ENCODE measurements at regions not wholly inside any gene's neighbourhood (a gene's known extent, or its start where the extent isn't known, plus 50 kb on each side); places are given as distances from the start of the nearest gene placed in this dataset.
"Not testable (repeated sequence)": the region's sequence is repeated elsewhere in the genome, so short reads cannot be mapped to it uniquely, and the experiment has no call there.

DNA sequence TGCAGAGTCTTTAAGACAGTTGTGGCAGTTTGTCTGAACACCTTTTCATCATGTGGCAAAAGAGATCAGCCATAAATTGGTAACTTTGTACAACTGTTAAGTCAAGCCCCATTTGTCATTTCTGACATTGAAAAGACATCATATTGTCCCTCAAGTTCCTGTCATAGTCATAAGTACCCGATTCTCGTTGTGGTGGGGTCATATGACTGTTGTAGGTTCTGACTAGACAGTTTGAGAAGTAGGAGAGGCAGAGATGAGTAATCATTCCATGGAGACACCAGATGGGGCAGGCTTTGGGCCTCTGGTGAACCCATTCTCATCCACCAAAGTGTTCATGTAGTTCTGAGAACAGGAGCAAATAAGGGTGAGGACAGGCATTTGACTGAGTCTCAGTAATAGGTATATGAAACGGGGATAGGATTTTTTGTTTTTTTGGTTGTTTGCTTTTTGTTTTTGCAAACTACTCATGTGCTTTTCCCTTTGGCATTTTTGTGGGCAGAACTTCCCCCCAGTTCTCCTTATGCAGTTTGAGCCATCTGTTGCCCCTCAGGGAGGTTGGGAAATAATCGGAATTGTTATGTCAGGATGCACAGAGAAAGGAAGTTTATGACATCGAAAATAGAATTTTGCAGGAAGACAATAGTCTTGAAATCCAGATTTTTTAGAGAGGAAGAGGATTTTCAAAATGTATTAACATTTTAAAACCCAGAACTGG is 86.9 kb upstream of the KCNE2 start:
- no peak for DNase-seq
- Mint-ChIP-seq H3K36me3 (no peaks in the 10 kb centered on the region), H3K27me3 (no peaks in the 10 kb centered on the region), H3K9me3 (no peaks in the 10 kb centered on the region), H3K4me3 (no peak overlapping the region), H3K27ac (no peak overlapping the region), H3K4me1 (no peaks in the 10 kb centered on the region)

GRCh38 chr21:34278451-34278850 is 85.4 kb upstream of the KCNE2 start:
- no peaks in the 10 kb centered on the region for H3K27me3 Mint-ChIP-seq
- no peaks in the 10 kb centered on the region for H3K4me1 Mint-ChIP-seq
- no peak overlapping the region for H3K27ac Mint-ChIP-seq
- H3K9me3 Mint-ChIP-seq, result no peaks in the 10 kb centered on the region
- DNase-seq, result no peak
- no peak overlapping the region for H3K4me3 Mint-ChIP-seq
- H3K36me3 Mint-ChIP-seq, result no peaks in the 10 kb centered on the region

GRCh38 chr21:34279285-34279684 is 84.5 kb upstream of the KCNE2 start:
- Mint-ChIP-seq H3K4me1 (no peaks in the 10 kb centered on the region), H3K27ac (no peak overlapping the region), H3K27me3 (no peaks in the 10 kb centered on the region), H3K4me3 (no peak overlapping the region), H3K36me3 (no peaks in the 10 kb centered on the region), H3K9me3 (no peaks in the 10 kb centered on the region)
- no peak for DNase-seq

- H3K36me3 Mint-ChIP-seq, result no peaks in the 10 kb centered on the region
- H3K9me3 Mint-ChIP-seq, result no peaks in the 10 kb centered on the region
- H3K4me3 Mint-ChIP-seq, result no peak overlapping the region
- DNase-seq, result no peak
- H3K27ac Mint-ChIP-seq, result no peak overlapping the region
- H3K27me3 Mint-ChIP-seq, result no peaks in the 10 kb centered on the region
- no peaks in the 10 kb centered on the region for H3K4me1 Mint-ChIP-seq
Observed at GRCh38 chr21:34279883-34280282, 83.9 kb upstream of the KCNE2 start.

DNA sequence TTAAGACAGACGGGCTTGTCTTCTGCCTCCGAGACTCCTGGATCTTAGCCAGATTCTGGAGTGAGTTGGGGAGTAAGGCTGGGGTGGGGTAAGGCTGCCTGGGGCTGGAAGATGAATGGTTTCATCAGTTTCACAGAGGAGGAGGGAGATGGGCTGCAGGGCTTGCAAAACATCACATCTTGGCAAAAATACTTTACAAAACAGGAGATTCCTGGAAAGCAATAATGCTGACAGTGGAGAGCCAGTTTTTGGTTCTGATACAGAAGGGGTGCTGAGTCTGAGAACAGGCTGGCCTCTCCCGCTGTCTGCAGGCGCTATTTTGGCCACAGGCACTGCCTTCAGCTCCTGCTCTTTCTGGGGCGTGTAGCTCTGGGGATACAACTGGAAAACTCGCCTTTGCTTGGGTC is 83.4 kb upstream of the KCNE2 start:
- H3K36me3 Mint-ChIP-seq, result no peaks in the 10 kb centered on the region
- H3K4me3 Mint-ChIP-seq, result no peak overlapping the region
- H3K27ac Mint-ChIP-seq, result no peak overlapping the region
- DNase-seq, result no peak
- H3K9me3 Mint-ChIP-seq, result no peaks in the 10 kb centered on the region
- H3K27me3 Mint-ChIP-seq, result no peaks in the 10 kb centered on the region
- no peaks in the 10 kb centered on the region for H3K4me1 Mint-ChIP-seq

DNA sequence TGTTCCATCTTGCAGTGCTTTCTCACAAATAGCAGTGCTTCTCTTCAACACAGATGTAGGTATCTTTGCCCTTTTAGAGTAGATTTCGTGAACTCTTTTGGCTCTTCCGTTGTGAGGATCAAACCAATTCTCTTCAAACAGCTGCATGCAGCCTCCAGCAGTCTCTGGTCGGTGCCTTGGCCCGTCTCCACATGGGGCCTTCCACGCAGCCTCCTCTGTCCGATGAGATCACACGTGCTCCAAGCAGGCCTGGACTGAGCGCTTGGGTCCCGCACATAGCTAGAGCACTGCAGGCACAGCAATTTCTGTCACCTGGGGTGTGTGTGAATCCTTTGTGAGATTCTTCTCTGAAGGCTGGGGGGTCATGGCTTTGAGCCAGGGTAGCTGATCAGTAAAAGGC is 82.8 kb upstream of the KCNE2 start:
- Mint-ChIP-seq H3K4me3 (no peak overlapping the region), H3K27ac (no peak overlapping the region), H3K36me3 (no peaks in the 10 kb centered on the region), H3K27me3 (no peaks in the 10 kb centered on the region), H3K4me1 (no peaks in the 10 kb centered on the region), H3K9me3 (no peaks in the 10 kb centered on the region)
- no peak for DNase-seq

GRCh38 chr21:34282223-34282622 is 81.6 kb upstream of the KCNE2 start:
- no peak overlapping the region for H3K27ac Mint-ChIP-seq

DNA sequence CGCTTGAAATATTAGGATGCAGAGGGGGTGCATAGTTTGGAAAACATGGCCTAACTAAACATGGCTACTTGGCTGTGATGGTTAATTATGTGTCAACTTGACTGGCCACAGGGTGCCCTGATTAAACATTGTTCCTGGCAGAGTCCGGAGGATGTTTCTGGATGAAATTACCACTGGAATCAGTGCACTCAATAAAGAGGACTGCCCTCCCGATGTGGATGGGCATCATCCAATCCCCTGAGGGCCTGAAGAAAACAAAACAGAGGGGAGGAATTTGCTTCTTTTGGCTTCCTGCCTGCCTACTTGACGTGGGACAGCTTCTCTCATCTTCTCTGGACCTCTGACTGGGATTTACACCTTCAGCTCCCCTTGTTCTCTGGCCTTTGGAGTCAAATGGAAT is 79.1 kb upstream of the KCNE2 start:
- Mint-ChIP-seq H3K36me3 (no peaks in the 10 kb centered on the region), H3K4me1 (no peaks in the 10 kb centered on the region)

More at GRCh38 chr21:34282223-34282622, 81.6 kb upstream of the KCNE2 start:
- H3K4me1 Mint-ChIP-seq, result no peaks in the 10 kb centered on the region
- H3K36me3 Mint-ChIP-seq, result no peaks in the 10 kb centered on the region
- H3K4me3 Mint-ChIP-seq, result no peak overlapping the region
- DNase-seq, result no peak
- H3K27me3 Mint-ChIP-seq, result no peaks in the 10 kb centered on the region
- H3K9me3 Mint-ChIP-seq, result peaks cover 2% of the 10 kb centered on the region

GRCh38 chr21:34288042-34288441 is 75.8 kb upstream of the KCNE2 start:
- H3K27me3 Mint-ChIP-seq, DNase-seq, H3K4me3 Mint-ChIP-seq, H3K36me3 Mint-ChIP-seq, H3K4me1 Mint-ChIP-seq, H3K27ac Mint-ChIP-seq: not testable (repeated sequence)
- H3K9me3 Mint-ChIP-seq, result peaks cover 18% of the 10 kb centered on the region

More for the DNA sequence above, 79.1 kb upstream of the KCNE2 start:
- Mint-ChIP-seq H3K27me3 (no peaks in the 10 kb centered on the region), H3K27ac (no peak overlapping the region), H3K9me3 (peaks cover 18% of the 10 kb centered on the region), H3K4me3 (no peak overlapping the region)
- no peak for DNase-seq

DNA sequence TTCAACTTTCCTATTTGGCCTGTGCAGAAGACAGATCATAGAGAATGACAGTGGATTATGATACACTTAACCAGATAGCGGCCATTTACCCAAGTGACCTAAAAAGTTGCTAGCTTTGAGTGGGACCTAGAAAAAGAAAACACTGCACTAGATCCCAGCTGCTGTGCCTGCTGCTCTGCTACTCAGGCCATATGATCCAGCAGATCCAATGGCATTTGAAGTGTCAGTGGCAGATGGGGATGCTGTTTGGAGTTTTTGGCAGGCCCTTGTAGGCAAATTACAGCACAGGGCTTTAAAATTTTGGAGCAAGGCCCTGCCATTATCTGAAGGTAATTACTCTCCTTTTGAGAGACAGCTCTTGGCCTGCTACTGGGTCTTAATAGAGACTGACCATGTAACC is 74.0 kb upstream of the KCNE2 start:
- Mint-ChIP-seq H3K9me3 (peaks cover 18% of the 10 kb centered on the region), H3K36me3 (no peaks in the 10 kb centered on the region), H3K27me3 (no peaks in the 10 kb centered on the region), H3K4me1 (no peaks in the 10 kb centered on the region), H3K27ac (no peak overlapping the region), H3K4me3 (no peak overlapping the region)
- no peak for DNase-seq

- Mint-ChIP-seq H3K27me3 (no peaks in the 10 kb centered on the region), H3K4me3 (no peak overlapping the region), H3K4me1 (no peaks in the 10 kb centered on the region), H3K27ac (no peak overlapping the region), H3K9me3 (no peaks in the 10 kb centered on the region), H3K36me3 (no peaks in the 10 kb centered on the region)
- no peak for DNase-seq
Observed at GRCh38 chr21:34296878-34297277, 66.9 kb upstream of the KCNE2 start.

DNA sequence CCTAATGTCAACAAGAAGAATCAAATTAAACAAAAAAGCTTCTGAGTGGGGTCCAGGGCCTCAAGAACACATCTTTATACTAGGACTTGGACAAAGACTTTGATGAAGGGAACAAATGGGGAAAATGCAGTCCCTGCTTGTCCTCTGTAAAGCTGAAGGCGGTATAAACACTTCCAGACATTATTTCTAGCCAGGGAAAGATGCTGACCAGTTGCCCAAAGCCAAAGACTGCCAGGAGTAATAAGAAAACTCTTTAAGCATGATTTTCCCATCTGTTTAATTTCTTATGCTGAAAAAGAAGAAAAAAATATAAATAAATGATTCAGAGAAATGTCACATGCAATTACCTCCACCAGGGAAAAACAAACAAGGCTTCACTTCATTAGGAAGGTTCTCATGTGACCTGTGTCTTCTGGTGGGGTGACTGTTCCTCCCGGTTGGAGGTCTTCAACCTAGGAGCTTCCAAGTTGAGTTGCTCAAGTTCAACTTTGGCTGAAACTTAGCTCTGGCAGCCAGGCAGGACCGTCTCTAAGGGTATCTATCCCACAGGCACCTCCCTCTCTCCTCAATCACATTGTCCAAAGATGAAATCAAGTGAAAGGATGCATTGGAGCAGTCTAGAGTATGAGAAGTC is 65.2 kb upstream of the KCNE2 start:
- Mint-ChIP-seq H3K27me3 (no peaks in the 10 kb centered on the region), H3K9me3 (no peaks in the 10 kb centered on the region), H3K27ac (no peak overlapping the region), H3K36me3 (no peaks in the 10 kb centered on the region), H3K4me1 (no peaks in the 10 kb centered on the region), H3K4me3 (no peak overlapping the region)
- no peak for DNase-seq

- DNase-seq, result no peak
- Mint-ChIP-seq H3K4me3 (no peak overlapping the region), H3K27ac (no peak overlapping the region), H3K9me3 (no peaks in the 10 kb centered on the region), H3K36me3 (no peaks in the 10 kb centered on the region), H3K27me3 (no peaks in the 10 kb centered on the region), H3K4me1 (no peaks in the 10 kb centered on the region)
Observed at GRCh38 chr21:34299168-34299539, 64.7 kb upstream of the KCNE2 start.

DNA sequence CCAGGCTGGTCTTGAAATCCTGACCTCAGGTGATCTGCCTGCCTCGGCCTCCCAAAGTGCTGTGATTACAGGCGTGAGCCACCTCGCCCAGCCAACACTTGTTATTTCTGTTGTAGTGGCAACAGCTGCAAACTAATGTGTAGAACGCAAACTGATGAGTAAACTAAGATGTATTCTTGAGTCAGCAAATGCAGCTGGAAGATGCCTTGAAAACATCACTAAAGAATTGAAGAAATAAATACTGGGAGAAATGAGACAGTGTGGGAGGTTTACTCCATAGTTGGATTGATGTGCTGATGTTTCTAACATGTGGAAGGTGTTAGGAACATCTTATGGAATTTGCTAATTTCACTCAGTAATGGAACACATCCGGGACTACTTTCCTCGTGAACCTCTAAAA is 61.3 kb upstream of the KCNE2 start:
- no peak for DNase-seq
- Mint-ChIP-seq H3K27me3 (no peaks in the 10 kb centered on the region), H3K9me3 (no peaks in the 10 kb centered on the region), H3K4me3 (no peak overlapping the region), H3K27ac (no peak overlapping the region), H3K36me3 (no peaks in the 10 kb centered on the region), H3K4me1 (no peaks in the 10 kb centered on the region)

- Mint-ChIP-seq H3K4me3 (no peak overlapping the region), H3K27me3 (no peaks in the 10 kb centered on the region), H3K27ac (no peak overlapping the region), H3K4me1 (no peaks in the 10 kb centered on the region), H3K36me3 (no peaks in the 10 kb centered on the region), H3K9me3 (no peaks in the 10 kb centered on the region)
- no peak for DNase-seq
Observed at GRCh38 chr21:34305605-34306604, 57.9 kb upstream of the KCNE2 start.
